CD4-positive, alpha-beta T cell (primary cell): ENCODE measurements at regions not wholly inside any gene's neighbourhood (a gene's known extent, or its start where the extent isn't known, plus 50 kb on each side); places are given as distances from the start of the nearest gene placed in this dataset.

Experiments used
- ATAC-seq: fragments of 200-7000 bp; cut with Tn5 transposase; one replicate; pipeline ENCODE4 v1.10.0; 2022; ENCODE audit warnings: mild to moderate bottlenecking; ENCODE audit not compliant: poor library complexity
- CTCF ChIA-PET: fragments of 350-600 bp; sonication (Branson Sonifier 250); formaldehyde crosslinking; loops from one replicate; lab custom pipeline; 2021; ENCODE audit warnings: antibody characterized with exemption, inconsistent platforms; lab: Charles Lee
- POLR2A ChIA-PET: fragments of 350-600 bp; sonication (Branson Sonifier 250); formaldehyde crosslinking; loops from one replicate; lab custom pipeline; 2021; ENCODE audit warnings: antibody characterized with exemption, inconsistent platforms; lab: Charles Lee
- DNase-seq, 14 experiments: peaks; one replicate each; pipeline ENCODE4 v3.0.0-alpha.2; 2013 to 2020; ENCODE audit warnings: mixed read lengths in 2 of 14
- H3K27ac ChIP-seq, 2 donors: one replicate each; pipeline versions ENCODE4 v1.5.1 to v1.7.0; 2013; ENCODE audit warnings: low read length in 2 of 2, low read depth in 1 of 2, mild to moderate bottlenecking in 1 of 2
- H3K27me3 ChIP-seq, 2 experiments: 1 replicate in 1 of 2; 2 replicates in 1 of 2; pipeline versions ENCODE4 v1.6.1 to v1.7.0; 2013; ENCODE audit warnings: low read length in 2 of 2, control low read depth in 1 of 2, mild to moderate bottlenecking in 1 of 2, moderate library complexity in 1 of 2; ENCODE audit not compliant: insufficient read depth in 2 of 2, control insufficient read depth in 1 of 2
- H3K36me3 ChIP-seq: one replicate; pipeline ENCODE4 v1.6.1; 2013; ENCODE audit warnings: low read length, control low read depth; ENCODE audit not compliant: insufficient read depth
- H3K4me1 ChIP-seq: one replicate; pipeline ENCODE4 v1.6.1; 2013; ENCODE audit warnings: low read length, control low read depth; ENCODE audit not compliant: insufficient read depth
- H3K4me3 ChIP-seq: one replicate; pipeline ENCODE4 v1.5.1; 2013; ENCODE audit warnings: mild to moderate bottlenecking, low read length, moderate library complexity
- H3K9me3 ChIP-seq, 2 experiments: 1 replicate in 1 of 2; 2 replicates in 1 of 2; pipeline versions ENCODE4 v1.6.1 to v1.7.0; 2013; ENCODE audit warnings: low read length in 2 of 2, mild to moderate bottlenecking in 2 of 2, control low read depth in 1 of 2, moderate library complexity in 1 of 2; ENCODE audit not compliant: control insufficient read depth in 1 of 2, insufficient read depth in 1 of 2
- H3K27ac Mint-ChIP-seq: one replicate; pipeline ENCODE4 v1.8.0; 2020; ENCODE audit warnings: mixed read lengths
- H3K27me3 Mint-ChIP-seq: one replicate; pipeline ENCODE4 v1.8.0; 2021; ENCODE audit warnings: mixed read lengths
- H3K36me3 Mint-ChIP-seq: one replicate; pipeline ENCODE4 v1.8.0; 2021; ENCODE audit warnings: low read depth, mixed read lengths
- H3K4me1 Mint-ChIP-seq: one replicate; pipeline ENCODE4 v1.8.0; 2021; ENCODE audit warnings: low read depth, mixed read lengths
- H3K4me3 Mint-ChIP-seq: one replicate; pipeline ENCODE4 v1.8.0; 2020; ENCODE audit warnings: mild to moderate bottlenecking, mixed read lengths
- H3K9me3 Mint-ChIP-seq: one replicate; pipeline ENCODE4 v1.8.0; 2020; ENCODE audit warnings: mixed read lengths
- intact Hi-C, 2 experiments: fragments of 100-400 bp; cut with DNase I in 1 of 2; cut with micrococcal nuclease in 1 of 2; formaldehyde crosslinking; loops; one replicate each; pipeline versions ENCODE4 v1.15.1 to v1.9.0; 2023 to 2025; cut with DNase I, micrococcal nuclease
- TF ChIP-seq, protein P1 (sequence below): fragments of 200-600 bp; IDR thresholded peaks from one replicate; pipeline ENCODE4 v1.8.0; 2022; ENCODE audit warnings: antibody characterized with exemption, mild to moderate bottlenecking

GRCh38 chr6:16839631-16840179, 78.4 kb upstream of the ATXN1 start:
- DNase-seq, result no peak
- Histone ChIP-seq H3K27me3 (no peaks in the 10 kb centered on the region), H3K27ac (no peak overlapping the region), H3K4me1 (peaks cover 14% of the 10 kb centered on the region), H3K36me3 (no peaks in the 10 kb centered on the region), H3K4me3 (no peak overlapping the region), H3K9me3 (no peaks in the 10 kb centered on the region)
- ATAC-seq, result no peak
- CTCF ChIA-PET, result no interaction called here
- POLR2A ChIA-PET, result no interaction called here
- H3K4me1 Mint-ChIP-seq, result peaks cover 31% of the 10 kb centered on the region
- TF ChIP-seq, protein P1, sequence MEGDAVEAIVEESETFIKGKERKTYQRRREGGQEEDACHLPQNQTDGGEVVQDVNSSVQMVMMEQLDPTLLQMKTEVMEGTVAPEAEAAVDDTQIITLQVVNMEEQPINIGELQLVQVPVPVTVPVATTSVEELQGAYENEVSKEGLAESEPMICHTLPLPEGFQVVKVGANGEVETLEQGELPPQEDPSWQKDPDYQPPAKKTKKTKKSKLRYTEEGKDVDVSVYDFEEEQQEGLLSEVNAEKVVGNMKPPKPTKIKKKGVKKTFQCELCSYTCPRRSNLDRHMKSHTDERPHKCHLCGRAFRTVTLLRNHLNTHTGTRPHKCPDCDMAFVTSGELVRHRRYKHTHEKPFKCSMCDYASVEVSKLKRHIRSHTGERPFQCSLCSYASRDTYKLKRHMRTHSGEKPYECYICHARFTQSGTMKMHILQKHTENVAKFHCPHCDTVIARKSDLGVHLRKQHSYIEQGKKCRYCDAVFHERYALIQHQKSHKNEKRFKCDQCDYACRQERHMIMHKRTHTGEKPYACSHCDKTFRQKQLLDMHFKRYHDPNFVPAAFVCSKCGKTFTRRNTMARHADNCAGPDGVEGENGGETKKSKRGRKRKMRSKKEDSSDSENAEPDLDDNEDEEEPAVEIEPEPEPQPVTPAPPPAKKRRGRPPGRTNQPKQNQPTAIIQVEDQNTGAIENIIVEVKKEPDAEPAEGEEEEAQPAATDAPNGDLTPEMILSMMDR, result no peak
- no peaks in the 10 kb centered on the region for H3K36me3 Mint-ChIP-seq
- H3K27ac Mint-ChIP-seq, result no peak overlapping the region
- intact Hi-C loops, result no loop called here
- no peaks in the 10 kb centered on the region for H3K9me3 Mint-ChIP-seq
- H3K27me3 Mint-ChIP-seq, result no peaks in the 10 kb centered on the region
- H3K4me3 Mint-ChIP-seq, result no peak overlapping the region

GRCh38 chr6:16837217-16837972, 76.1 kb upstream of the ATXN1 start:
- CTCF ChIA-PET, result no interaction called here
- Mint-ChIP-seq H3K27me3 (no peaks in the 10 kb centered on the region), H3K9me3 (no peaks in the 10 kb centered on the region), H3K4me3 (no peak overlapping the region), H3K36me3 (no peaks in the 10 kb centered on the region), H3K27ac (no peak overlapping the region), H3K4me1 (peaks cover 31% of the 10 kb centered on the region)
- TF ChIP-seq, protein P1, result no peak
- Histone ChIP-seq H3K36me3 (no peaks in the 10 kb centered on the region), H3K27ac (no peak overlapping the region), H3K27me3 (no peaks in the 10 kb centered on the region), H3K9me3 (no peaks in the 10 kb centered on the region), H3K4me1 (peaks cover 14% of the 10 kb centered on the region), H3K4me3 (no peak overlapping the region)
- intact Hi-C loops, result no loop called here
- POLR2A ChIA-PET, result interaction anchor here (0.6 kb wide), 1 partner anchor 119 kb away, joined by 3 read pairs; no protein-coding TSS in a partner anchor
- ATAC-seq (peak; percentile 21), DNase-seq (peak in 3 of 14 experiments; percentile 11 to 42 (median 36))

DNA sequence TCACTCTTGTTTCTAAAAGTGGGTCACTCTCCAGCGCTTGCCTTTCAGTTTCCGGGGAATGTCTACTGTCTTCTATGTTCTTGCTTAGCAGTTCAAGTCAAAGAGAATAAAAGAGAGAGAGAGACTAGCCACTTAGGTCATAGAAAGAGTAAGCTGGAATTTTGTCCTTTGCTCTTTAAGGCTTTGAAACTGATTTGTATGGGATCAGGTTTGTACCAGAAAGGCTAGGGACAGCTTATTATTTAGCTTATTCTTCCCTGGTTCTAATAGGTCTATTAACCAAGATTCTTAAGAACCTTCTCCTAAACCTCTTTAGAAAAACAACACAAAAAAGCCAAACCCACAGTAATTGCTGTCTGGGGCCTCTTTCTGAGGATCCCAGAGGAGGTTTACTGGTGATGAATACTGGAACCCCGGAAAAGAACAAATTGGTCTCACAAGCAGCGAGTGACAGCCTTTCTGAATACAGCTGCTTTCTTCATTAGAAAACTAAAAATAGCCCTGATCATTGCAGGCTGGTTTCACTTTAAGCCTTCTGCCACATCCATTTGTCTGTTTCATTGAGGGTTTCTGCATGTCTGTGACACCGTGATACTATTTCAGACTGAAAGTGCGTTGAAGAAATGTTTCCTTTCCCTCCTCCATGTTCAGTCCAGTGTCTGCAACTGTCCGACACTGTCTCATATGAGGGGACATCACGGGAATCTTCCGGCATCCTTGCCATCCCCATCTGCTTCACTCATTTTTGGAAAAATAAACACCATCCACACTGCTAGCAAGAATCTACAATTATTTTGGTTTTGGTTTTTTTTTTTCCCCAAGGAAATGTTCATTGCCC, 75.1 kb upstream of the ATXN1 start:
- peak overlapping the region; percentile 16 for H3K4me3 Mint-ChIP-seq
- H3K9me3 Mint-ChIP-seq, result no peaks in the 10 kb centered on the region
- H3K27ac Mint-ChIP-seq, result no peak overlapping the region
- H3K9me3 ChIP-seq, result no peaks in the 10 kb centered on the region
- H3K4me1 ChIP-seq, result peaks cover 14% of the 10 kb centered on the region
- ATAC-seq (no peak), DNase-seq (peak in 1 of 14 experiments; percentile 41)
- ChIA-PET CTCF (interaction anchor here (0.7 kb wide), 1 partner anchor 248 kb away, joined by 3 read pairs; no protein-coding TSS in a partner anchor), POLR2A (interaction anchor here (0.7 kb wide), 1 partner anchor 11 kb away, joined by 3 read pairs; no protein-coding TSS in a partner anchor)
- TF ChIP-seq, protein P1, result no peak
- peak overlapping the region; percentile 10 for H3K4me3 ChIP-seq
- peaks cover 31% of the 10 kb centered on the region for H3K4me1 Mint-ChIP-seq
- no peaks in the 10 kb centered on the region for H3K36me3 Mint-ChIP-seq
- H3K36me3 ChIP-seq, result no peaks in the 10 kb centered on the region
- H3K27me3 Mint-ChIP-seq, result no peaks in the 10 kb centered on the region
- no peak overlapping the region for H3K27ac ChIP-seq
- intact Hi-C loops, result no loop called here
- no peaks in the 10 kb centered on the region for H3K27me3 ChIP-seq
